ENCODE measurements at regions not wholly inside any gene's neighbourhood (a gene's known extent, or its start where the extent isn't known, plus 50 kb on each side); places are given as distances from the start of the nearest gene placed in this dataset.

- Histone ChIP-seq H3K4me3 (replicated peaks in 1 of 2; ENCODE audit: low read depth in 1 of 2, low read length in 2 of 2) (no peak overlapping the region), H3K36me3 (ENCODE audit: control insufficient read depth in 1 of 2, insufficient read depth in 2 of 2, low read length in 2 of 2) (no peaks in the 10 kb centered on the region), H4K20me1 (ENCODE audit: insufficient read depth) (no peaks in the 10 kb centered on the region), H3K4me1 (ENCODE audit: control insufficient read depth in 1 of 2, insufficient read depth in 2 of 2, low read length in 2 of 2) (no peaks in the 10 kb centered on the region), H3K27me3 (ENCODE audit: insufficient read depth, low read length) (no peaks in the 10 kb centered on the region), H3K27ac (ENCODE audit: low read depth, low read length) (no peak overlapping the region), H3K4me2 (ENCODE audit: low read length) (no peak overlapping the region), H3K9me3 (ENCODE audit: control insufficient read depth in 1 of 2, insufficient read depth in 1 of 2, low read depth in 1 of 2, low read length in 2 of 2) (no peaks in the 10 kb centered on the region), H2AFZ (ENCODE audit: low read depth, low read length, poor library complexity, severe bottlenecking) (peak overlapping the region; percentile 28), H3K9me2 (ENCODE audit: insufficient read depth) (no peaks in the 10 kb centered on the region), H3K9ac (ENCODE audit: low read length) (no peak overlapping the region), H3K79me2 (ENCODE audit: insufficient read depth, low read length) (no peaks in the 10 kb centered on the region)
- peak; percentile 96 for ATAC-seq
- ChIA-PET RAD21 (ENCODE audit: low non-redundant PET in 1 of 2, low total read pairs in 2 of 2, uncharacterized antibody in 2 of 2, unreplicated experiment in 2 of 2) (interaction anchor here (0.6 to 1.2 kb wide), 4 partner anchors 17 to 345 kb away, joined by 3 to 4 read pairs (median 4); partner anchors contain the start of gene BAIAP2L1 (in 1 of the 2)), CTCF (interaction anchor here (0.7 to 1.7 kb wide), 31 partner anchors 10 to 458 kb away, joined by 3 to 17 read pairs (median 5); no protein-coding TSS in a partner anchor), POLR2A (no interaction called here)
- TF ChIP-seq REST (IDR thresholded peaks at IDR 0.05; ENCODE audit: low read depth): no peak
- TF ChIP-seq CTCF (IDR thresholded peaks at IDR 0.05 in 2 of 3, conservative IDR thresholded peaks at IDR 0.05 in 1 of 3; ENCODE audit: borderline replicate concordance in 1 of 3, insufficient read depth in 1 of 3, low read depth in 2 of 3, low read length in 2 of 3): peak; percentile 79 to 97 (median 93)
- TF ChIP-seq RAD21 (IDR thresholded peaks at IDR 0.05; ENCODE audit: low read depth): peak; percentile 78
- no TSS peak for BruUV-seq (replicated peaks)
- intact Hi-C loops (cut with micrococcal nuclease): loop anchor here (1.0 to 2.0 kb wide), 2 partner anchors 313 to 451 kb away; no protein-coding TSS in a partner anchor
- peak; percentile 57 for DNase-seq (ENCODE audit: low read depth, low spot score)
Observed at GRCh38 chr7:98745722-98746318, 124.0 kb downstream of the TMEM130 start.

Data from HCT116 (cell line).